ENCODE measurements at regions not wholly inside any gene's neighbourhood (a gene's known extent, or its start where the extent isn't known, plus 50 kb on each side); places are given as distances from the start of the nearest gene placed in this dataset.

DNA sequence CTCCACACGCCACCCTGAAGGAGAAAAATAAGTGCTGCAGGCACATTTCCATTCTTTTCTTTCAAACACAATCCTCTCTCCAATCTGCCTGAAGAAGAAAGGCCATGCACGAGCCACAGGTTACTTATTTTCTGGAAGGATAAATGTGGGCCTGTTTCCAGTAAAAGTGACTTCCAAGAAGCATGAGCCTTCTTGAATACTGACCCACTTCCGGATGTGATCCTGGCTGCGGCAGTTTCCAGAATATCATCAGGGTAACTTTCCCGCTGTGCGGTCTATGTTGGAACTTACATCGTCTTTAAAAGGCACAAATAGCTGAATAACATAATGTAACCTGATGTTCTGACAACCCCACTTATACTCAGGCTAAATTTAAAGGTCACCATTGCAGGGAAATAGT, 66.3 kb upstream of the TAPT1 start:
- no peak for TF ChIP-seq YY1 (IDR thresholded peaks at IDR 0.05; ENCODE audit: insufficient read depth, insufficient read length)
- TF ChIP-seq SUZ12 (IDR thresholded peaks at IDR 0.05; ENCODE audit: extremely low read depth, insufficient read depth, insufficient read length): no peak
- no peak for TF ChIP-seq ZNF274 (IDR thresholded peaks at IDR 0.05; ENCODE audit: low read depth, low read length)
